Medulla oblongata (tissue), 1 donor: ENCODE measurements at regions not wholly inside any gene's neighbourhood (a gene's known extent, or its start where the extent isn't known, plus 50 kb on each side); places are given as distances from the start of the nearest gene placed in this dataset.

Source experiments
- DNase-seq: peaks from one replicate; pipeline ENCODE4 v3.0.0-alpha.2; 2015; ENCODE audit errors: extremely low spot score

- no peak for DNase-seq
Observed at GRCh38 chr11:119796363-119797060, 67.5 kb upstream of the NECTIN1 start.

GRCh38 chr11:119795690-119796089 is 66.7 kb upstream of the NECTIN1 start:
- DNase-seq = no peak

- DNase-seq = no peak
Observed at GRCh38 chr11:119795231-119795630, 66.2 kb upstream of the NECTIN1 start.

- no peak for DNase-seq
Observed at GRCh38 chr11:119794756-119795155, 65.8 kb upstream of the NECTIN1 start.

- no peak for DNase-seq
Observed at GRCh38 chr11:119794141-119794665, 65.2 kb upstream of the NECTIN1 start.

GRCh38 chr11:119793335-119793984 is 64.5 kb upstream of the NECTIN1 start:
- DNase-seq = no peak

GRCh38 chr11:119791701-119792151 is 62.7 kb upstream of the NECTIN1 start:
- DNase-seq = no peak

- DNase-seq = no peak
Observed at GRCh38 chr11:119791047-119791446, 62.0 kb upstream of the NECTIN1 start.

GRCh38 chr11:119790476-119790875 is 61.5 kb upstream of the NECTIN1 start:
- no peak for DNase-seq

GRCh38 chr11:119789766-119790407 is 60.9 kb upstream of the NECTIN1 start:
- no peak for DNase-seq

- DNase-seq = no peak
Observed at GRCh38 chr11:119788911-119789560, 60.0 kb upstream of the NECTIN1 start.

- DNase-seq = no peak
Observed at GRCh38 chr11:119788096-119788883, 59.3 kb upstream of the NECTIN1 start.

- no peak for DNase-seq
Observed at GRCh38 chr11:119787074-119787461, 58.1 kb upstream of the NECTIN1 start.

GRCh38 chr11:119786431-119787073 is 57.6 kb upstream of the NECTIN1 start:
- DNase-seq = no peak

- DNase-seq = no peak
Observed at GRCh38 chr11:119785131-119785530, 56.1 kb upstream of the NECTIN1 start.

GRCh38 chr11:119784421-119784820 is 55.4 kb upstream of the NECTIN1 start:
- no peak for DNase-seq

GRCh38 chr11:119783466-119784400 is 54.7 kb upstream of the NECTIN1 start:
- no peak for DNase-seq

- DNase-seq = no peak
Observed at GRCh38 chr11:119782739-119783072, 53.7 kb upstream of the NECTIN1 start.

- DNase-seq = no peak
Observed at GRCh38 chr11:119782006-119782738, 53.2 kb upstream of the NECTIN1 start.
